ENCODE measurements at regions not wholly inside any gene's neighbourhood (a gene's known extent, or its start where the extent isn't known, plus 50 kb on each side); places are given as distances from the start of the nearest gene placed in this dataset.

GRCh38 chr22:34113381-34113780, 193.1 kb upstream of the LARGE1 start:
- H3K4me2 ChIP-seq: peak overlapping the region in 8 of 11 experiments; percentile 10 to 51 (median 36); a peak in 12 of 22 replicates
- no peak overlapping the region for H3K9ac ChIP-seq
- H4K20me1 ChIP-seq: no peaks in the 10 kb centered on the region
- H3K27ac ChIP-seq: no peak overlapping the region
- H3K36me3 ChIP-seq: no peaks in the 10 kb centered on the region
- no peak overlapping the region for H3K4me3 ChIP-seq
- H3K9me3 ChIP-seq (replicated peaks in 1 of 11): peaks cover 0 to 11% (median 5%) of the 10 kb centered on the region in 11 experiments; a peak in 8 of 22 replicates
- no peaks in the 10 kb centered on the region for H3K27me3 ChIP-seq
- no peak for TF ChIP-seq Cebpa-rat (IDR thresholded peaks at IDR 0.05)
- H3K4me1 ChIP-seq: peaks cover 0 to 15% (median 10%) of the 10 kb centered on the region in 10 experiments; a peak in 14 of 20 replicates

GRCh38 chr22:34114406-34114805, 194.1 kb upstream of the LARGE1 start:
- no peak overlapping the region for H3K27ac ChIP-seq
- no peaks in the 10 kb centered on the region for H3K36me3 ChIP-seq
- no peak overlapping the region for H3K4me3 ChIP-seq
- H3K9ac ChIP-seq: no peak overlapping the region
- no peak for TF ChIP-seq Cebpa-rat (IDR thresholded peaks at IDR 0.05)
- H3K4me2 ChIP-seq: no peak overlapping the region
- no peaks in the 10 kb centered on the region for H4K20me1 ChIP-seq
- peaks cover 0 to 13% (median 8%) of the 10 kb centered on the region in 10 experiments; a peak in 12 of 20 replicates for H3K4me1 ChIP-seq
- no peaks in the 10 kb centered on the region for H3K27me3 ChIP-seq
- peaks cover 0 to 11% (median 5%) of the 10 kb centered on the region in 11 experiments; a peak in 8 of 22 replicates for H3K9me3 ChIP-seq (replicated peaks in 1 of 11)

DNA sequence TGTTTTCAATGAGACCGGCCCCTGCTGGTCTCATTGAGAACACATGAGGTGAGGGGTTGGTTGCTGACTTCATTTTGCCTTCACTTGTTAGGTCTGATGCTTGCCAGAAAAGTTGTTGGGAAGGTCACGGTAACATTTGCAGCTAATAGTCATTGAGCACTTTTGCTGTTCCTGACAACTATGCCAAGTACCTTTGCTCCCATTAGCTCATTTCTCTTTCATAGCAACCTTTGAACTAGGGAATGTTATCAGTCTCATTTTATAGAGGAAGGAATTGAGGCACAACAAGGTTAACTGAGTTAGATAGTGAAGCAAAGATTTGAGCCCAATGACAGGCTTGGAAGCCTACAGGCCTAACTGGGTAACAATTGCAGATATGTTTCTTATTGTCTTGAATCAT, 195.4 kb upstream of the LARGE1 start:
- TF ChIP-seq Cebpa-rat (IDR thresholded peaks at IDR 0.05): no peak
- H3K9ac ChIP-seq: no peak overlapping the region

GRCh38 chr22:34116126-34116525, 195.8 kb upstream of the LARGE1 start:
- H4K20me1 ChIP-seq: no peaks in the 10 kb centered on the region
- no peak overlapping the region for H3K9ac ChIP-seq
- H3K27me3 ChIP-seq: no peaks in the 10 kb centered on the region
- peaks cover 0 to 23% (median 17%) of the 10 kb centered on the region in 10 experiments; a peak in 11 of 20 replicates for H3K4me1 ChIP-seq
- peaks cover 0 to 11% (median 5%) of the 10 kb centered on the region in 11 experiments; a peak in 8 of 22 replicates for H3K9me3 ChIP-seq (replicated peaks in 1 of 11)
- no peak overlapping the region for H3K4me3 ChIP-seq
- no peaks in the 10 kb centered on the region for H3K36me3 ChIP-seq
- H3K27ac ChIP-seq: no peak overlapping the region
- no peak for TF ChIP-seq Cebpa-rat (IDR thresholded peaks at IDR 0.05)
- no peak overlapping the region for H3K4me2 ChIP-seq

More for the DNA sequence above, 195.4 kb upstream of the LARGE1 start:
- no peaks in the 10 kb centered on the region for H3K36me3 ChIP-seq
- no peak overlapping the region for H3K4me3 ChIP-seq
- no peak overlapping the region for H3K4me2 ChIP-seq
- no peak overlapping the region for H3K27ac ChIP-seq
- H3K27me3 ChIP-seq: no peaks in the 10 kb centered on the region
- peaks cover 0 to 22% (median 15%) of the 10 kb centered on the region in 10 experiments; a peak in 11 of 20 replicates for H3K4me1 ChIP-seq
- H4K20me1 ChIP-seq: no peaks in the 10 kb centered on the region
- peaks cover 0 to 11% (median 5%) of the 10 kb centered on the region in 11 experiments; a peak in 8 of 22 replicates for H3K9me3 ChIP-seq (replicated peaks in 1 of 11)

DNA sequence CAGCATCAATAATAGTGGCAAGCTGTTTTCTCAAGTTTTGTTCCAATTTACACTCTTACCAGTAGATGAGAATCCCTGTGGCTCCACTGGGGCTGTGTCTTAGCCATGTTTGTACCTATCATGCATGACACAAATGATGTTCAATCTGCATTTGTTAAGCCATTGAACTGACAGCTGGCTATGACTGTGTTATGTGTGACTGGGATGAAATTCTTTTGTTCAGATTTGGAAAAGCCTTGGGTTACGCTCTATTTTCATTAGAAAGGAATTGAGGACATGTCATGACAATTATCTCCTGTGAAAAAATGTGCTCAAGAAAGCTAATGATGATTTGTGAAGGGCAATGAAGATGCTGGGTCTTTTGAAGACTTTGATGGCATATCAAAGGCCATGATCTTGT, 201.8 kb upstream of the LARGE1 start:
- H3K4me2 ChIP-seq: no peak overlapping the region

GRCh38 chr22:34129691-34130486, 209.6 kb upstream of the LARGE1 start:
- H3K27me3 ChIP-seq: no peaks in the 10 kb centered on the region
- no peaks in the 10 kb centered on the region for H4K20me1 ChIP-seq
- peaks cover 0 to 4% (median 0%) of the 10 kb centered on the region in 10 experiments; a peak in 1 of 20 replicates for H3K4me1 ChIP-seq
- H3K4me3 ChIP-seq: no peak overlapping the region
- H3K4me2 ChIP-seq: no peak overlapping the region
- H3K27ac ChIP-seq: no peak overlapping the region
- no peak for TF ChIP-seq Cebpa-rat (IDR thresholded peaks at IDR 0.05)
- no peaks in the 10 kb centered on the region for H3K36me3 ChIP-seq
- no peaks in the 10 kb centered on the region for H3K9me3 ChIP-seq (replicated peaks in 1 of 11)
- no peak overlapping the region for H3K9ac ChIP-seq

More for the DNA sequence above, 201.8 kb upstream of the LARGE1 start:
- Histone ChIP-seq H3K4me3 (no peak overlapping the region), H3K9me3 (replicated peaks in 1 of 11) (peaks cover 0 to 11% (median 5%) of the 10 kb centered on the region in 11 experiments; a peak in 8 of 22 replicates), H4K20me1 (no peaks in the 10 kb centered on the region), H3K36me3 (no peaks in the 10 kb centered on the region), H3K9ac (no peak overlapping the region), H3K27ac (no peak overlapping the region), H3K27me3 (no peaks in the 10 kb centered on the region), H3K4me1 (peaks cover 0 to 11% (median 9%) of the 10 kb centered on the region in 10 experiments; a peak in 8 of 20 replicates)
- TF ChIP-seq Cebpa-rat (IDR thresholded peaks at IDR 0.05): no peak

- no peaks in the 10 kb centered on the region for H3K27me3 ChIP-seq
- H3K27ac ChIP-seq: no peak overlapping the region
- H3K36me3 ChIP-seq: no peaks in the 10 kb centered on the region
- no peaks in the 10 kb centered on the region for H4K20me1 ChIP-seq
- H3K9me3 ChIP-seq (replicated peaks in 1 of 11): no peaks in the 10 kb centered on the region
- no peak overlapping the region for H3K4me2 ChIP-seq
- peaks cover 0 to 19% (median 2%) of the 10 kb centered on the region in 10 experiments; a peak in 7 of 20 replicates for H3K4me1 ChIP-seq
- H3K4me3 ChIP-seq: no peak overlapping the region
- TF ChIP-seq Cebpa-rat (IDR thresholded peaks at IDR 0.05): peak in 6 of 11 experiments; percentile 16 to 73 (median 47); a peak in 7 of 22 replicates
- no peak overlapping the region for H3K9ac ChIP-seq
These were observed 215.5 kb upstream of the LARGE1 start for GRCh38 chr22:34135749-34136148.

GRCh38 chr22:34150023-34150422, 229.7 kb upstream of the LARGE1 start:
- H3K4me2 ChIP-seq: no peak overlapping the region
- H3K36me3 ChIP-seq: no peaks in the 10 kb centered on the region
- no peaks in the 10 kb centered on the region for H3K4me1 ChIP-seq
- no peak overlapping the region for H3K9ac ChIP-seq
- H3K27ac ChIP-seq: no peak overlapping the region
- no peak for TF ChIP-seq Cebpa-rat (IDR thresholded peaks at IDR 0.05)
- peaks cover 9 to 16% (median 10%) of the 10 kb centered on the region in 11 experiments for H3K9me3 ChIP-seq (replicated peaks in 1 of 11)
- H4K20me1 ChIP-seq: no peaks in the 10 kb centered on the region
- no peaks in the 10 kb centered on the region for H3K27me3 ChIP-seq
- no peak overlapping the region for H3K4me3 ChIP-seq

GRCh38 chr22:34159491-34159890, 239.2 kb upstream of the LARGE1 start:
- Histone ChIP-seq H3K9ac (no peak overlapping the region), H3K36me3 (no peaks in the 10 kb centered on the region), H4K20me1 (no peaks in the 10 kb centered on the region), H3K4me2 (no peak overlapping the region), H3K9me3 (replicated peaks in 1 of 11) (no peaks in the 10 kb centered on the region), H3K27me3 (no peaks in the 10 kb centered on the region), H3K27ac (no peak overlapping the region), H3K4me1 (no peaks in the 10 kb centered on the region), H3K4me3 (no peak overlapping the region)
- no peak for TF ChIP-seq Cebpa-rat (IDR thresholded peaks at IDR 0.05)
